HL-60 (cell line): ENCODE measurements at regions not wholly inside any gene's neighbourhood (a gene's known extent, or its start where the extent isn't known, plus 50 kb on each side); places are given as distances from the start of the nearest gene placed in this dataset.

ENCODE experiments used
- DNase-seq, 2 experiments: peaks; one replicate each; pipeline ENCODE4 v3.0.0-alpha.2; 2010 to 2020; ENCODE audit warnings: low read depth in 1 of 2, low spot score in 1 of 2
- H3K27ac ChIP-seq: fragments of 250-450 bp; sonication (Bioruptor Pico); replicated peaks from 2 replicates; pipeline ENCODE4 v1.5.1; 2020; ENCODE audit warnings: mild to moderate bottlenecking, moderate library complexity
- H3K27me3 ChIP-seq: fragments of 250-450 bp; sonication (Bioruptor Pico); 2 replicates; pipeline ENCODE4 v1.5.1; 2021; ENCODE audit warnings: mild to moderate bottlenecking, moderate library complexity; ENCODE audit not compliant: insufficient read depth, poor library complexity, severe bottlenecking
- H3K4me3 ChIP-seq: replicated peaks from 2 replicates; pipeline ENCODE4 v1.5.1; 2011; ENCODE audit warnings: mild to moderate bottlenecking, control low read depth, low read length; ENCODE audit not compliant: insufficient read depth
- CTCF ChIP-seq: IDR thresholded peaks from one replicate; pipeline ENCODE4 v1.5.1; 2011; ENCODE audit warnings: low read length, control low read depth, inconsistent platforms; ENCODE audit not compliant: insufficient read depth
- GABPA ChIP-seq: IDR thresholded peaks from 2 replicates; pipeline ENCODE4 v1.6.1; 2012; ENCODE audit warnings: low read depth
- POLR2AphosphoS5 ChIP-seq: IDR thresholded peaks from 2 replicates; pipeline ENCODE4 v1.6.1; 2012; ENCODE audit warnings: low read depth
- REST ChIP-seq: IDR thresholded peaks from 2 replicates; pipeline ENCODE4 v1.6.1; 2012; ENCODE audit warnings: low read depth; ENCODE audit not compliant: insufficient replicate concordance
- SPI1 ChIP-seq: IDR thresholded peaks from 2 replicates; pipeline ENCODE4 v1.6.1; 2012; ENCODE audit warnings: low read depth, mild to moderate bottlenecking, borderline replicate concordance

- Histone ChIP-seq H3K27me3 (no peaks in the 10 kb centered on the region), H3K4me3 (no peak overlapping the region), H3K27ac (no peak overlapping the region)
- no peak for DNase-seq
- TF ChIP-seq CTCF (no peak), REST (no peak), SPI1 (no peak), GABPA (no peak), POLR2AphosphoS5 (no peak)
Measured at GRCh38 chr9:86756576-86757381, 190.5 kb downstream of the GAS1 start.

DNA sequence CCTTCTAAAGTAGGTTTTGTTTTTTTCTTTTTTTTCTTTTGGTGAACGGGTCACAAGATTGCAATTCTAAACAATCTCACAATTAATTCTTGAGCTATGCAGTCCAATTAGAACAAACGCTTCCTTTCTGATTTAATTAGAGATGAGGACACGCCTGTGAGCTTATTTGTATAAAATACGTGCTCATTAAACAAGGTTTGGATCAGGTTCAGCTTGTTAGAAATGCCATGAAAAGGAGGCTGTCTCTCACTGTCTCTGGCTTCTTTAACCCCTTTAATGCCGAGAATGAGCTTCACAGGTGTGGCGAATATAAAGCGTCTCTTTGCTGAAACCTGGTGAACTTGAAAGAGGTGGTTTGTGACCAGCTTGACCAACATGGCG is 191.8 kb downstream of the GAS1 start:
- no peak overlapping the region for H3K27ac ChIP-seq
- DNase-seq: no peak
- TF ChIP-seq SPI1 (no peak), REST (no peak), CTCF (no peak), GABPA (no peak)
- no peaks in the 10 kb centered on the region for H3K27me3 ChIP-seq
- no peak overlapping the region for H3K4me3 ChIP-seq

GRCh38 chr9:86754581-86755560 is 192.4 kb downstream of the GAS1 start:
- Histone ChIP-seq H3K27ac (no peak overlapping the region), H3K27me3 (no peaks in the 10 kb centered on the region), H3K4me3 (no peak overlapping the region)
- no peak for DNase-seq
- TF ChIP-seq CTCF: no peak
- no peak for TF ChIP-seq SPI1
- no peak for TF ChIP-seq REST
- TF ChIP-seq POLR2AphosphoS5: no peak
- TF ChIP-seq GABPA: no peak
